Progenitor cell of endocrine pancreas (in vitro differentiated cells): ENCODE measurements at regions not wholly inside any gene's neighbourhood (a gene's known extent, or its start where the extent isn't known, plus 50 kb on each side); places are given as distances from the start of the nearest gene placed in this dataset.
"Not testable (repeated sequence)": the region's sequence is repeated elsewhere in the genome, so short reads cannot be mapped to it uniquely, and the experiment has no call there.

ENCODE experiments used
- DNase-seq: peaks from one replicate; pipeline ENCODE4 v3.0.0; 2021; ENCODE audit warnings: low spot score; ENCODE audit not compliant: unreplicated experiment
- H3K27ac Mint-ChIP-seq: 2 replicates; pipeline ENCODE4 v1.8.0; 2021; ENCODE audit warnings: mild to moderate bottlenecking, moderate library complexity, mixed read lengths
- H3K27me3 Mint-ChIP-seq: 2 replicates; pipeline ENCODE4 v1.8.0; 2021; ENCODE audit warnings: mixed read lengths
- H3K36me3 Mint-ChIP-seq: 2 replicates; pipeline ENCODE4 v1.8.0; 2022; ENCODE audit warnings: mixed read lengths; ENCODE audit not compliant: insufficient read depth
- H3K4me1 Mint-ChIP-seq: 2 replicates; pipeline ENCODE4 v1.8.0; 2021; ENCODE audit warnings: low read depth, mixed read lengths
- H3K4me3 Mint-ChIP-seq: 2 replicates; pipeline ENCODE4 v1.8.0; 2021; ENCODE audit warnings: low read depth, mild to moderate bottlenecking, moderate library complexity, mixed read lengths
- H3K9me3 Mint-ChIP-seq: 2 replicates; pipeline ENCODE4 v1.8.0; 2021; ENCODE audit warnings: low read depth, mixed read lengths
- TF ChIP-seq, protein P1 (sequence below): fragments of 200-600 bp; sonication (generic); IDR thresholded peaks from one replicate; pipeline ENCODE4 v1.5.0; 2021; ENCODE audit warnings: antibody characterized with exemption, mild to moderate bottlenecking; ENCODE audit not compliant: unreplicated experiment

DNA sequence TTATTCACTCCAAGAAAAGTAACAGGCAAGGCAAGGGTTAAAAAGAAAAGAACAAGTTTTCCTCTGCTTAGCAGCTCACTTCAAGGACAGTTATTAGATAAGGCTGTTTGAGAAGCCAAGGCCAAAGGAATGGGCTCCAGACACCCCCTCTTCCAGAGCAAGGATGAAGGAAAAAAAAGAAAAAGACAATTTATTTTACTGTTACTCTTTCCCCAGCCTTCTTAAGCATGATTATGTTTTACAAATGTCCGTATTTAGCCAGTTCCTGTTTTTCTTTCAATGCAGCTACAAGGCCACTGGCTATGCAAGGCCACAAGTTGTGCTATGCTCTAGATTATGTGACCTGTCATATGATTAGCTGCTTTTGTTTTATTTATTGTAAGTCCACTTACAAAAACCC lies 106.5 kb upstream of the SIMC1 start:
- Mint-ChIP-seq H3K27ac (no peak overlapping the region), H3K27me3 (peaks cover 11% of the 10 kb centered on the region), H3K9me3 (no peaks in the 10 kb centered on the region), H3K36me3 (no peaks in the 10 kb centered on the region), H3K4me3 (no peak overlapping the region), H3K4me1 (peaks cover 26% of the 10 kb centered on the region)
- TF ChIP-seq, protein P1, sequence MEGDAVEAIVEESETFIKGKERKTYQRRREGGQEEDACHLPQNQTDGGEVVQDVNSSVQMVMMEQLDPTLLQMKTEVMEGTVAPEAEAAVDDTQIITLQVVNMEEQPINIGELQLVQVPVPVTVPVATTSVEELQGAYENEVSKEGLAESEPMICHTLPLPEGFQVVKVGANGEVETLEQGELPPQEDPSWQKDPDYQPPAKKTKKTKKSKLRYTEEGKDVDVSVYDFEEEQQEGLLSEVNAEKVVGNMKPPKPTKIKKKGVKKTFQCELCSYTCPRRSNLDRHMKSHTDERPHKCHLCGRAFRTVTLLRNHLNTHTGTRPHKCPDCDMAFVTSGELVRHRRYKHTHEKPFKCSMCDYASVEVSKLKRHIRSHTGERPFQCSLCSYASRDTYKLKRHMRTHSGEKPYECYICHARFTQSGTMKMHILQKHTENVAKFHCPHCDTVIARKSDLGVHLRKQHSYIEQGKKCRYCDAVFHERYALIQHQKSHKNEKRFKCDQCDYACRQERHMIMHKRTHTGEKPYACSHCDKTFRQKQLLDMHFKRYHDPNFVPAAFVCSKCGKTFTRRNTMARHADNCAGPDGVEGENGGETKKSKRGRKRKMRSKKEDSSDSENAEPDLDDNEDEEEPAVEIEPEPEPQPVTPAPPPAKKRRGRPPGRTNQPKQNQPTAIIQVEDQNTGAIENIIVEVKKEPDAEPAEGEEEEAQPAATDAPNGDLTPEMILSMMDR = no peak
- no peak for DNase-seq

DNA sequence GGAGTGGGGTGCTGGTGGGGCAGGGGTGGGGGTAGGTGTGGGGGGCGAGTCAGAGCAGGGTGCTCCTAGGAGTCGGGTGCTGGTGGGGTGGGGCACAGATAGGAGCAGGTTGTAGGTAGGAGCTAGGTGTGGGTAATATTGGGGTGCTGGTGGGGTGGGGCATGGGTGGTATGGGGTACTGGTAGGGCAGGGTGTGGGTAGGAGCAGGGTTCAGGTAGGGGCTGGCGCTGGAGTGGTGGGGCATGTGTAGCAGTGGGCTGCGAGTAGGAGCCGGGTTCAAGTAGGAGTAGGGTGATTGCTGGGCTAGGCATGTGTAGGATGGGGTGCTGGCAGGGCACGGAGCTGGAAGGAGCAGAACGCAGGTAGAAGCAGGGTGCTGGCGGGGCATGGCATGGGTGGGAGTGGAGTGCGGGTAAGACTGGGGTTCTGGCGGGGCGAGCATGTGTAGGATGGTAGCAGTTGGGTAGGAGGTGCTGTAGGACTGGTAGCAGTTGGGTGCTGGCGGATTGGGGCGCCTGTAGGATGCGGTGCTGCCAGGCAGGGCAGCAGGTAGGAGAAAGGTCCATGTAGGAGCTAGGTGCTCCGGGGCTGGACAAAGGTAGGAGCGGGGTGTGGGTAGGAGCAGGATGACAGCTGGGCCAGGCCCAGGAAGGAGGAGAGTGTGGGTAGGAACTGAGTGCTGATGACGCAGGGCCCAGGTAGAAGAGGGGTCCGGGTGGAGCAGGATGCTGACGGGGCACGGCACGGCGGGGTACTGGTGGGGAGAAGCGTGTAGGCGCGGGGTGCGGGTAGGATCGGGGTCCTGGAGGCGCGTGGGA lies 105.5 kb upstream of the SIMC1 start:
- H3K27ac Mint-ChIP-seq = no peak overlapping the region
- peak overlapping the region; percentile 42 for H3K4me3 Mint-ChIP-seq

DNA sequence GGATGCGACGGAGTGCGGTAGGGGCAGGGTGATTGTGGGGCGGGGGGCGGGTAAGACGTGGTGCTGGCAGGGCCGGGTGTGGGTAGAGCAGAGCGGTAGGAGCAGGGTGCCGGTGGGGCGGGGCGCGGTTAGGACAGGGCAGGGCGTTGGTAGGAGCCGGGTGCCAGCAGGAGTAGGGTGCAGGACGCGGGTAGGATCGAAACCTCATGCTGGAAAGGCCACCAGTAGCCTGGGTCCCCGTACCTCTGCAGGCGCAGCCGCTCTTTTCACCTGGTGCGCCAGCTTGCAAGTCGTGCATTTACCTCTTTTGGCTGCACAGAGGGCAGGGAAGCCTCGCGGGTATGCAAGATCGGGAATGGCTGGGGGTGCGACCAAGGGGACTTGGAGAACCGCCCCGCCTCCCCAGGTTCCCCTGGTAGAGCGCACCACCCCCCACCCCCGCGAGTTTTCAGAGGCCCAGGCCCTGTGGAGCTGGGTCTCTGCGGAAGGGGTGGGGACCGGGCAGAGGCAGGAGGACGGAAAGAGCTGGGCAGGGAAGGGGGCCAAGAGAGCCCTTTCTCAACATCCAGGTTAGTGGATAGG lies 104.8 kb upstream of the SIMC1 start:
- Mint-ChIP-seq H3K4me3 (peak overlapping the region; percentile 63), H3K4me1 (peaks cover 26% of the 10 kb centered on the region), H3K36me3 (no peaks in the 10 kb centered on the region), H3K9me3 (no peaks in the 10 kb centered on the region), H3K27me3 (peaks cover 11% of the 10 kb centered on the region), H3K27ac (no peak overlapping the region)
- TF ChIP-seq, protein P1 = no peak
- DNase-seq = no peak

More for the DNA sequence above, 105.5 kb upstream of the SIMC1 start:
- no peak for DNase-seq
- Mint-ChIP-seq H3K27me3 (peaks cover 11% of the 10 kb centered on the region), H3K9me3 (no peaks in the 10 kb centered on the region), H3K36me3 (no peaks in the 10 kb centered on the region), H3K4me1 (peaks cover 26% of the 10 kb centered on the region)
- TF ChIP-seq, protein P1 = no peak

DNA sequence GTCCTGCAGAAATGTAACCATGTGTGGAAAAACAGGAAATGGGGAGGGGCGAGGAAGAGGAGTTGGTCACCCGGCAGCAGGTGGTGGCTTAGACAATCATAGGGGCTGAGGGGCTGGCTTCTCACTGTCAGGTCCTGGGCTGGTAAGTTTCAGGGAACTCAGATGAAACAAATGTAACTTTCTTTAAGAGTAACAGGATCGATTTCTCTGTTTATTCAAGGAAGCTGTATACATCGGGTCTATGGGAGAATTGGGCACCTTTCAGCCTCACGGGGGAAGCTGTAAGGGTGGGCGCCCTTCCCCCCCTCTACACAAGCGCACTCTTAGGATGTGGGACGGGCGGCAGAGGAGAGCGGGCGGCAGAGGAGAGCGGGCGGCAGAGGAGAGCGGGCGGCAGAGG lies 104.3 kb upstream of the SIMC1 start:
- Mint-ChIP-seq H3K36me3 (no peaks in the 10 kb centered on the region), H3K27ac (peak overlapping the region; percentile 48), H3K27me3 (peaks cover 11% of the 10 kb centered on the region), H3K4me1 (peaks cover 26% of the 10 kb centered on the region), H3K4me3 (peak overlapping the region; percentile 63), H3K9me3 (no peaks in the 10 kb centered on the region)
- DNase-seq = no peak
- TF ChIP-seq, protein P1 = no peak

DNA sequence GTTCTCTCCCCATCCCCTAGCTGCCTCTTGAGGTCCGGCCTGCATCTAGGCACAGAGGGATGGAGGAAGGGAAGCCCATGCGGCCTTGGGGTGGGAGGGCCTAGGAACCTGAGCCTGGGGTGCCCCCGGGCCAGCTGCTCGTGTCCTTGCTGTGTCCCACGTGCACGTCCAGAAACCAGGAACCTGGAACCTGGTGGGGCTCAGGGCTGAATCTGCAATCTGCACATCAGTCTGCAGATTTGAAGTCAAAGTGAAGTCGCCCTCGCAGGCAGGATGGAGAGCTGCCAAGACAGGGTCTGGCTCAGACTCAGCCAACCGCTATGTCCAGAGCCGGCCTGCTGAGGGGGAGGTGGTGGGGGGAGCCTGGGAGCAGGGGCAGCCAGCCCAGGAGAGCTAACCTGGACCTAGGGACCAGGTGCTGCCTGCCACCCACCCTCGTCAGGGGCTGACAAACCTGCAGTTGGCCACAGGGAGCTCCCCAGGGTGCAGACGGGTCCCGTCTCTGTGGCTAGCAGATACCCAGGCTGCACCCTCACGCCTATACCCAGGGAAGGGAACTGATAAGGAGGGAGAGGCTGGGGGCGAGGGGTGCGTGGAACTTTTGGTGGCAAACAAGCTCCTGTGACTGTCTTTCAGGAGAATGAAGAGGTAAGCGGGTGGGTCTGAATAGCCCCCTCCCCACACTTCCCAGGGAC lies 103.5 kb upstream of the SIMC1 start:
- TF ChIP-seq, protein P1 = no peak
- Mint-ChIP-seq H3K27me3 (peaks cover 11% of the 10 kb centered on the region), H3K36me3 (no peaks in the 10 kb centered on the region), H3K4me1 (peaks cover 26% of the 10 kb centered on the region), H3K27ac (no peak overlapping the region), H3K9me3 (no peaks in the 10 kb centered on the region), H3K4me3 (peak overlapping the region; percentile 63)
- no peak for DNase-seq

DNA sequence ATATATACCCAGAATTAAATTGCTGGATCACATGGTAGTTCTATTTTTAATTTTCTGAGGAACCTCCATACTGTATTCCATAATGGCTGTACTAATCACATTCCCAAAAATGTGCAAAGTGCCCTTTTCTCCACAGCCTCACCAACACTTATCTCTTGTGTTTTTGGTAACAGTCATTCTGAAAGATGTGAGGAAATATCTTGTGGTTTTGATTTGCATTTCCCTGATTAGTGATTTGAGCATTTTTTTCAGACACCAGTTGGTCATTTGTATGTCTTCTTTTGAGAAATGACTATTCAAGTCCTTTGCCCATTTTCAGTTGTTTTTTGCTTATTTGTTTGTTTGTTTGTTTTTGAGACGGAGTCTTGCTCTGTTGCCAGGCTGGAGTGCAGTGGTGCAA lies 98.1 kb upstream of the SIMC1 start:
- not testable (repeated sequence) for DNase-seq, H3K27me3 Mint-ChIP-seq, H3K4me1 Mint-ChIP-seq, H3K27ac Mint-ChIP-seq, H3K4me3 Mint-ChIP-seq, H3K9me3 Mint-ChIP-seq, H3K36me3 Mint-ChIP-seq
